ELF-1 (cell line): ENCODE measurements at regions not wholly inside any gene's neighbourhood (a gene's known extent, or its start where the extent isn't known, plus 50 kb on each side); places are given as distances from the start of the nearest gene placed in this dataset.
A peak's percentile ranks its signal among the peaks of the same experiment; 100 is the strongest.
"Not testable (repeated sequence)": the region's sequence is repeated elsewhere in the genome, so short reads cannot be mapped to it uniquely, and the experiment has no call there.

Source experiments
- DNase-seq: peaks from one replicate; pipeline ENCODE4 v3.0.0-alpha.2; 2016; ENCODE audit warnings: low read depth, low spot score

DNA sequence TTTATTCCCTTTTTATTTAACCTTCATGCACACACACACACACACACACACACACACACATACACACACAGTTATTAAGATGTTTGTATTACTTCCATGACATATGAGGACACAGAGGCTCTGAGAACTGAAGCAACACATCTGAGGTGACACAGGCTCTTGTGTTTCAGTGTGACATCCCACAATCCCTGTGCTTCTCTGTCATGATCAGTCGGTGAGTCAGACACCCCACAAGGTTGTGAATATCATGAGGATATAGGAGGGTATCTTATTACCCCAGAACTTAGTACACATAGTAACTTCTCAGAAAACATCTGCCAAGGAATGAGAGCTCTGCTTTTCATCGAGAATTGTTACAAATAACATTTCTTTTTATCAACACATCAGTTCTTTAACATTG is 459.3 kb downstream of the PLPP3 start:
- no peak for DNase-seq

DNA sequence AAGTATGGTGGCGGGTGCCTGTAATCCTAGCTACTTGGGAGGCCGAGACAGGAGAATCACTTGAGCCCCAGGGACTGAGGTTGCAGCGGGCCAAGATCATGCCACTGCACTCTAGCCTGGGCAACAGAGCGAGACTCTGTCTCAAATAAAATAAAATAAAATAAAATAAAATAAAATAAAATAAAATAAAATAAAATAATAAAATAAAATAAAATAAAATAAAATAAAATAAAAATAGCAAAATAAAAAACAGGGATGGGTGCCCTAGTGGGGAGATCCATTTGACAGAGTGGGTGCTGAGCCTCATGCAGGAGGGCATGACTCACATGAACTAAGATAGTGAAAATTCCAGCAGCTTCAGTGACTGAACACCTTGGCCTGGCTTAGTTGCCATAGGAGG is 460.7 kb downstream of the PLPP3 start:
- not testable (repeated sequence) for DNase-seq

DNA sequence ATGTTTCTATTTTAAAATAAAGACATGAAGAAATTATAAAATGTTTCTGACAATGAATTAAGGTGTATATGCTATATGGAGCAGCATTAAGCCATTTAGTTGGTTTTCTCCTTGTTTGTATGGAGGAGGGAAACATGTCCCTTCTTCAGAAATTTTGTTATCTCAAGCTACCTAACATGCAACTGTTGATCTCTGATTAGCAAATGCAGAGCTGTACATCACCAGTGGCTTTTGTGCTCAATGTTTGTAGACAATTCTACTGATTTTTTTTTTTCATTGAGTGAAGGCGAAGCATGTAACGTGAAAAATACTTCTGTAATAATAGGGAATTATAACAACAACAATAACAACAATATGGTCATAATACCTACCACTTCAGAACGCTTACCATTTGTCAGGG is 463.7 kb downstream of the PLPP3 start:
- DNase-seq, result no peak

DNA sequence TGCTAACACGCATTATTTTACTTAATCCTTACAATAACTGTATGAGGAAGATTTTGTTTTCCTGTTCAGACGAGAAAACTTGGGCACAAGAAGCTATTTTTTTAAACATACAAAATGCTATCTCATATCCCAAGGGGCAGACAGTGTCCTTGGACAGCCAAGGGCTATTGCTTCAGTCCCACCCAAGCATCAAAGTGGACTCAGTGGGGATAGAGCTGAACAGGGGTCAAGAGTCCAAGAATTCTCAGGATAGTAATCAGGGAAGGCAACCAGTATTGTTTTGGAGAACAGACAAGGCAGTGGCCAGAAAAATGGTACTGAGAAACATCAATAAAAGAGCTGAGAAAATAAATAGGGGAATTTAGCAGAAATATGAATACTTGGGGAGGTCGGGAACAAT is 465.7 kb downstream of the PLPP3 start:
- no peak for DNase-seq

DNA sequence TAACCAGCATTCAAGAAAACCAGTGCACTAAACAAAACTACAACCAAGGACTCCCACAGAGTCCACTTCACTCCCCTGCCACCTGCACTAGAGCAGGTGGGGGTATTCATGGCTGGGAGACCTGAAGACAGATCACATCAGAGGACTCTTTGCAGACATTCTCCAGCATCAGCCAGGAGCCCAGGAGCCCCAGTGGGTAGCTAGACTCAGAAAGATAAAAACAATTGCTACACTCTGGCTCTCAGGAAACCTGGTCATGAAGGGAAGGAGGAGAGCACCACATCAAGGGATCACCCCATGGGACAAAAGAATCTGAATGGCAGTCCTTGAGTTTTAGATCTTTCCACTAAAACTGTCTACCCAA is 472.1 kb downstream of the PLPP3 start:
- DNase-seq, result no peak

DNA sequence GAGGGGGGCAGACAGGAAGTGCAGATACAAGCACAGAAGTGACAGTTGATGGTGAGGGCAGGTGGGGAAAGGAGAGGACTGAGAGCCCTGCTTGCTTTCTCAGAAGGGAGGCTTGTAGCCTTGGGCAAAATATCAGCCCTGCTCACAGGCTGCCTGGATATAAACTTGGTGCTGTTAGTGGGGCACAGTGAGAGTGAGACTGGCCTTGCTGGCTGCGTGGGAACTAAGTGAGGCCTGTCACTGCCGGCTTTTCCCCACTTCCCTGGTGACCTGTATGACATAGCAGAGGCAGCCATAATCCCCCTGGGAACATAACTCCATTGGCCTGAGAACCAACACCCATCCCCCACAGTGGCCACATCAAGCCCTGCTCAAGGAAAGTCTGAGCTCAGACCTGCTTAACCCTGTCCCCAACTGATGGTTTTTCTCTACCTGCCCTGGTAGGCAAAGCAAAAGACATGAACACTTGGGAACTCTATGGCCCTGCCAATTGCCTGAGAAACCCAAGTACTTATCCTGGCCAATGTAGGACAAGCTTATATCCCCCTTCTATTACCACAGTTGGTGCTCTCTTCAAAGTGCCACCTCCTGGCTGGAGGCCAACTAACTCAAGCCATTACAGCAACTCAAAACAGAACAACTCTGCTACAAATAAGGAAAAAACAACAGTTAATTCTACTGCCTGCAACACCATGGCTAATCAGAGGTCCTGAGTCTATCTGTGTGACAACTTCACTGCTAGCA is 472.7 kb downstream of the PLPP3 start:
- DNase-seq, result peak; percentile 10

DNA sequence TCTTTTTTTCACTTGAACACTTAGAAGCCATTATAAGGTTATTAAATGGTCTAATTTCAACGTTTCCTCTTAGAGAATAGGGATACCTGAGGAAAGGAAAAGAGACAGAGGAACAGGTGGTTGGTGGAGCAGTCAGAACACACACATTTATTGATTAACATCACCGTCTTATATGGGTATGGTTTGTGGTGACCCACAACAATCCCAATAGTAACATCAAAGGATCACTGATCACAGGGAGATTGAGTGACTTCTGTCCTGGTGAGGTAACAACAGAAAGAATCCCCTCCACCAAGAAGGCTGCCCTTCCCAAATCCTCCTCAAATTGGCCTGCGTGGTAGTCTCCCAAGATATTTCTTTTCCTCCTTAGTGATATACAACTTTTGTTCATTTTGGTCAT is 474.0 kb downstream of the PLPP3 start:
- no peak for DNase-seq

DNA sequence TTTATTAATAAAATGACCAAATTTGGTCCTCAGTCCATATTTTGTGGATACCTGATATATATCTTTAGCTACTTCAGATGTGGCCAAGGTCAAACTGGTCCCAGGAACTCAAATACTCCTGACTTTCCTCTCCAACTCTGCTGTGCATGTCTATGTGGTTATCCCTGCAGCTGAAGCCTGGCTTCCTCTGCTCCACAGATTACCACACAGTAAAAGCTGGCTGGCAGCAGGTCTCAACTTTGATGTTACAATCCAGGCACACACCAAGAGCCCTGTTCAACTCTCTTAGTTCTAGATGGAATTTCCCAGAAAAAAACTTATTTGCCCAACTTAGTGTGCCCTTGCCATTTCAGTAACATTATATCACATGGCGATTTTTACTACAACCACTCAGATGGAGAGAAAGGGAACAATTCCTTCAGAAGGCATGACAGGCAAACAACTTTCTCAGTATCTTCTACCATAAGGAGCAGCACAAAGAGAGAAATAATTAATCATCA is 479.5 kb downstream of the PLPP3 start:
- DNase-seq, result no peak

DNA sequence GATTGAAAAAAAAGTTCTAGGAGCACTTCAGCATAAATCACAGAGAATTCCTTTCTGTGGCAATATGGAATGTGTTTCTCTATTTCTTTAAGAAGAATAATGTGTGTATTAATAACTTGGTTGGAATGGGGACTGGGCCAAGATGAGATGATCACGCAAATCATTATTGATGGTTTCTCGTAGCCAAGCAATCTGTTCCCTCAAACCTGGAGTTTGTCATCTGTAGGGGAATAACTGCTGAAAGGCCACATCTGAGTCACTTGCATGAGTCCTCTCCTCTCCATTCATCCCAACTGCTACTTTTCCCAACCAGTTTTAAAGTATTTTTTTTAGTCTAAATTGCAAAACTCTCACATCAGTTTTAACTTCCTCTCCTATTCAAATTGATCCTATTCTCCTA is 480.4 kb downstream of the PLPP3 start:
- no peak for DNase-seq

DNA sequence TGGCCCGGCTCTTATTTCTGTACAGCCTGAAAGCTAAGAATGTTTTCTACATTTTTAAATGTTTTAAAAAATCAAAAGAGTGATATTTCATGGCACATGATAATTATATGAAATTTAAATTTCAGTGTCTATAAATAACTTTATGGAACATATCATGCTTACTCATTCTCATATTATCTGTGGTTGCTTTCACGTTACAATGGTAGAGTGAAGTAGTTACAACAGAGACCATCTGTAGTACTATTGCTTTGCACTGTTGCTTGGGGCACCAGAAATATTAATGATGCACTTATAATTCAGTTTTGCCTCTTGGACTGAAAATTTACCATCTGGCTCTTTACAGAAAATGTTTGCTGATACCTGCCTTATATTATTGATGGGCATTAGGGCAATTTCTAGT is 481.6 kb downstream of the PLPP3 start:
- no peak for DNase-seq

DNA sequence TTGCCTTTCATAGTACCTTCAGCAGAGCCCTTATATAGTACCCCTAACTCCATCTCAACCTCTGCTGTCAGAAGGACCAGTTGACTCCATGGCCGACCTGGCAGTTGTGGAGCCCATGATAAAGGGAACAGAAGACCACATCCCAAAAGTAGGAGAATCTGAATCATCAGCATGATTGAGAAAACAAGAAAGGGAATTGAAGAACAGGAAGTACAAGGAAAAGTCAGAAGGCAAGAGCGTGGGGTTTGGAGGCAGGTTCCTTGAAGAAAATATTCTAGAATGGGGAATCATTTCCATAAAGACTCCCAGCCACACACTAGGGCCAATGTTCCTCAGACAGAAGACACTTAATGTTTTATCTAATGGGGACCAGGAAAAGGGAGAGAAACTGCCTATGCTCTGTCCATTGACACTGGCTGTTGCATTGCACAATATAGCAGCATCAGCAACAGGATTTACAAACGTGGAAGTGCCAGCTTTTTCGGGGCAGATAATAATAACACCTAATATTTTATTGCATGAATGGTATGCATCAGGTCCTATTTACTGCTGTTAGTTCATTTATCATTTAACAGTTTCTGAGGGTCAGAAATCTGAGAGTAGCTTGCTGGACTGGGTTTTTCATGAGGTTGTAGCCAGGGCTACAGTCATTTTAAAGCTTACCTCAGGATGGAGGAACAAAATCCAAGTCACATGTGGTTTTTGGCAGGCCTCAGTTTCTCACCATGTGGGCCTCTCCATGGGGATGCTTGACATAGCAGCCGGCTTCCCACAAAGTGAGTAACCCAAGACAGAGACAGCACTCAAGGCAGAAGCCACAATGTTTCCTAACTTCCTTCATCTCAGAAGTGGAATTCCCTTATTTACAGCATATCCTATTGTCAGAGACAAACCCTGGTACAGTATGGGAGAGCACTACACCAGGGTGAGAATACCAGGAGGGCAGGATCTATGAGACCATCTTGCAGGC is 483.4 kb downstream of the PLPP3 start:
- DNase-seq, result no peak

DNA sequence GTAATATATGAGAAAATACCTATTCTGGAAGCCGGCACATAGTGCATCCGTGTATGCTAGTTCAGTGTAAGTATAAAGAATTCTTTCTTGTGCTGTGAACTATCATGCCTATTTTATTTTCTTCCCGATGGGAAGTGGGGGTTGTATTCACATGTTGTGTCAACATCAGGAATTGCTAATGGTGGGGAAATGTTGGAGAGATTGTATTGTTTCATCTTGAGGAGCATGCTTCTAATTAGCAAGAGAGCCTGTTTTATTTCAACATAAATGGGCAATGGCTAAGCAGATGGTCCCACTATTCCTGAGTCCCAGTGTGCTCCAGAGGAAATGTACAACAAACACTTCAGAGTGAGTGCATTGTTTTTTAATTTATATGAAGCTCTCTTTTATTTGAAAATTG is 485.2 kb downstream of the PLPP3 start:
- DNase-seq, result no peak

DNA sequence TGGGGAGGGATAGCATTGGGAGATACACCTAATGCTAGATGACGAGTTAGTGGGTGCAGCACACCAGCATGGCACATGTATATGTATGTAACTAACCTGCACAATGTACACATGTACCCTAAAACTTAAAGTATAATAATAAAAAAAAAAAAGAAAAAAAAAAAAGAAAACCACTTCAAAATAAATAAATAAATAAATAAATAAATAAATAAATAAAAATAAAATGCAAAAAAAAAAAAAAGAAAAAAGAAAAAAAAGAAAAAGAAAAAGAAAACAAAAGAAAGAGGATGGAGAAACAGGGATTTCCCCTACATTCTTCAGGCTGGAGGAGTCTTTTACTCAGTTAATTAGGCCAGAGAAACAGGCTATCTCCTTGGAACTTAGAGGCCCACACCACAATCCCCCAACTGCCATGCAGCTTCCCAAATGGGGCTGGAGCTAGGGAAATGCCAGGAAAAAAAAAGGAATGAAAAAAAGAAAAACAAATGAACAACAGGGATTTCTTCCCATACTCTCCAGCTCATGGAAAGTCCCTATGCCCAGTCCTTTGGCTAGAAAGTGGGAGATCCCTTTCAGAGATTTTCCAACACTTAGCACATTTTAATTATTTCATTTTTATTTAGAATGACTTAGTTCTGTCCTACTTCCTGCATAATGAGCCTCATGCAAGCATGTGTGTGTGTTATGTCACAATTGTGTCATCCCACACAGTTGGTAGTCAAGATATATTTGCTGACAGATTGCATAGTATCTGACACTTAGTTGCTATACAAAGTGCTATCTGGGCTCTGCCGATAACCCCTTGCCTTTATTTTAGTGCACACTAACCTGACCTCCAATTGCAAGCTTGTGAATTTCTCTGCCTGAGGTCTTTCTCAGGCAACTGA is 486.4 kb downstream of the PLPP3 start:
- DNase-seq, result no peak

DNA sequence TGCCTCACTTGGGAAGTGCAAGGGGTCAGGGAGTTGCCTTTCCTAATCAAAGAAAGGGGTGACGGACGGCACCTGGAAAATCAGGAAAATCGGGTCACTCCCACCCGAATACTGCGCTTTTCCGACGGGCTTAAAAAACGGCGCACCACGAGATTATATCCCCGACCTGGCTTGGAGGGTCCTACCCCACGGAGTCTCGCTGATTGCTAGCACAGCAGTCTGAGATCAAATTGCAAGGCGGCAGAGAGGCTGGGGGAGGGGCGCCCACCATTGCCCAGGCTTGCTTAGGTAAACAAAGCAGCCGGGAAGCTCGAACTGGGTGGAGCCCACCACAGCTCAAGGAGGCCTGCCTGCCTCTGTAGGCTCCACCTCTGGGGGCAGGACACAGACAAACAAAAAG is 489.5 kb downstream of the PLPP3 start:
- DNase-seq, result peak; percentile 29

DNA sequence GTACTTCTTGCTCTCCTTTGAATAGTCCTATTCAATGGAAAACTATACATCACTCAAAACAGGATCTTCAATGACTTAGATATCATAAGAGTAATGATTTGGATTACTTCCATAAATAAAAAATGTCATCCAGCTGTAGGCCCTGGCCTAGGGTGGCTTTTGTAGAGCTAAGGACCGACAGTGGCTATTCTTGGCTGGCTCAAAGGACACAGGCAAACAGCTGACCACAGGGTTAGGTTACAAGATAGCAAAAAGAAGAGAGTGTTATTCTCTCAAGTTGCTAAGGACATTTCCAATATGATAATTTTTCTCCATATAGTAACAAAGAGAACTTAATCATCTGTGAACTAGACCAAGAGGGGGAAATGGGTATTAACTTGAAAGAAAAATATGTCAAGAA is 495.1 kb downstream of the PLPP3 start:
- no peak for DNase-seq

DNA sequence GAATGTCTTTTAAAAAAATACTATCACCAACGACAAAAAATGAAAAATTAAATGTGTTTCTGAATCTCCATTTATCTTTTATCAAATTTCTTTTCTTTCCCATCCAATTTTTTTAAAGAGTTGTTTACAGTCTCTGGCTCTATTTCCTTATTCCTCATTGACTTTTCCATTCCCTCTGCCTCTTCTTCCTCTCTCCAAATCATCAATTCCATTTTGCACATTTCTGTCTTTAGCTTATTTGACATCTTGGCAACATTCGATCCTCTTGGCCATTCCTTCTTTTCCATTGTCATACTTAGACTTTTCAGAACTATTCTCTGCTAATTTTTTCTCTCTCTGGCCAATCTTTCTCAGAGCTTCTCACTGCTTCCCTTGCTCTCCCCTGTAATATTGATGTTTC is 497.6 kb downstream of the PLPP3 start:
- DNase-seq, result no peak

DNA sequence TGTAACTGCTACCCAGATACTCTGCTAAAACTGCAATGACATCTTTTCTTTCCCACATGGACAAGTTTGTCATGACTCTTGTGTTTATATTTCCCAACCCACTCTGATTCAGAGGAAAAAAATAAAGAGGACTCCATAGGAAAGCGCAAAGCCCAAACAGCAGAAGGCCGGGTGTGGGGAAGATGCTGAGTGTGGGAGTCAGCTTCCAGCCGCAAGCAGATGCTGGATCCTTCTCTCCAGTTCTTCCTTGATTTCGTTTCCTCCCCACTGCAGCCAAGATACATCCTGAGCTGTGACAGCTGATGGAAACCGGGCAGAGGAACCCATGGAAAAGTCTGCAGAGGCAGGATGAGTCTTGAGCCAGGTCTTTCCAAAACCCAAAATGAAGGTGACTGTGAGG is 498.2 kb downstream of the PLPP3 start:
- DNase-seq, result no peak

DNA sequence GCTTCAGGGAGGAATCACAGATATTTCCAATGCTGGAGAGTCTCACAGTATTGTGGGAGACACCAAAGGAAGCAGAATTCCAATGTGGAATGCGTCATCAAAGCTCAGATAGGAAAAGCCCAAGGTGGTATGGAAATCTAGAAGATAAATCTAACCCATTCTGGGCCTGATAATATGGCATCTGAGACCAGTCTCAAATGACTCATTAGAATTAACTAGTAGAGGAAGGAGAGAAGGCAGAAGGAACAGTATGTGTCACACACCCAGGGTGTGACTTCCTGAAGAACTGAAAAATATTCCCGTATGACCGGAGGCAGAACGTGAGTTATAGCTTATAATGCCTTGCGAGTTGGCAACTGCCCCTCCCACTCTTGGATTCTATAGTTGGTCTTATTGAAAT is 499.2 kb downstream of the PLPP3 start:
- DNase-seq, result no peak

DNA sequence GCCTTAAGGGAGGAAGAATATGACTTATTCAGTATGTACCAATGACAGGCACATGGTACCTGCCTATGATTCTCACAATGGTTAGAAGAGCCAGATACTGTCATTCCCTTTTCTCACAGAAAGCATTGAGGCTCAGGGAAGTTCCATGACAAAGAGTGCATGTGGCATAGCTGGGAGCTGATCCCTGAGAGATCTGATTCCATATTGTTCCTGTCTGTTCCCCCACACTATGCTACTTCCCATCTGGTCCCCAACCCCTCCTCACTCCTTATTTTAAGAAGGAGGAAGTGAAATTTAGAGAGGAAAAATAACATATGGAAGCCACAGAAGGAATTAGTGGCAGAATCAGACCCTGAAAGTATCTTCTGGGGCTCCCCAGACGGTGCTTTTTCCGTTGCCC is 500.0 kb downstream of the PLPP3 start:
- no peak for DNase-seq

DNA sequence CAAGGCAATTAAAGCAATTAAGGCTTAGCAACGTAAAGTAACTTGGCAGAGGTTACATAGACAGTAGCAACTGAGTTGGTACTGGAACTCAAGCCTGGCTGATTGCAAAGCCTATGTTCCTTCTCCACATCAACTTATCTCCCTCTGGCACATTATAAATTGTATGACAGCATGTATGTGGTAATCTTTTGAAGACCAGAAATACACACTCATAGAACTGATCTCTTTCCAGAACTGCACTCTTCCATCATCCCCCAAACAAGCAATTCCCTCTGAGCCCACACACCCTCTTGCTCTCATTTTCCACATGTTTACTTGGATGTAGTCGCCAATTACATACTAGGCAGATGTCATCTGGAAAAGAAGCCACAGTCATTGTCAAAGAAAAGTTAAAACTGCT is 502.2 kb downstream of the PLPP3 start:
- DNase-seq, result no peak

DNA sequence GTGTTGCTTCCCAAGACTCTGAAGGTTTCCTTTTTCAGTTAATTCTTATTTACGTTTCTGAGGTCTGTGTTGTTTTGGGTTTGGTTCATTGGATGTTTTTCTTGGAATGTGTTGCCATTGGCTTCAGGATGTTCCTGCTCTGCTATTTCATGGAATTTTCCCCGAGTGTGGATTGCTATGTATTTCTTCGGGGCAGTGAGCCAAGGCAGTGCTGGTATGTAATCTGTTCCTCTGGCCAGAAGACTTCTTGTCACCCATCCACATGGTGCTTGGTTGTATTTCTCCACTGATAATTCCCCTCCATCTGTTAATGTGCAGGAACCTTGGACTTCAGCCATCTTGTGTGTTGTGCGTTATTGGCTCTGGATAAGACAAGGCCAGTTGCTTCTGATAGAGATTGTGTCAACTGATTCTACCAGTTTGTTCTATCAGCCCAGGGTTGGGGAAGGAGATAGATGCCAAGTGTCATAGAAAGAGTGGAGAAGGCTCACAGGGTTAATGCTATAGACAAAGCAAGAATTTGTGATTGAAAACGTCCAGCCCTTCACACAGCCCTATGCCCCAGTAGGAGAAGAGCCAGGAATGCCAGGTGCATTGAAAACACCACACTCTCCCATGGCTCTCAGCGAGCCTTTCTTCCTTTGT is 505.2 kb downstream of the PLPP3 start:
- DNase-seq, result no peak
